HCT116 (cell line): ENCODE measurements at regions not wholly inside any gene's neighbourhood (a gene's known extent, or its start where the extent isn't known, plus 50 kb on each side); places are given as distances from the start of the nearest gene placed in this dataset.

Experiments
- ATAC-seq: fragments of 200-7000 bp; cut with Tn5 transposase; 2 replicates; pipeline ENCODE4 v1.9.1; 2020; ENCODE audit warnings: mild to moderate bottlenecking, moderate library complexity
- BruUV-seq: library from RNA; stranded (reverse); fragments of 400-500 nt; replicated peaks from 2 replicates; lab custom pipeline; 2021; lab: Mats Ljungman, UMichigan
- CTCF ChIA-PET: fragments of 300-600 bp; sonication (Branson Sonifier 250); formaldehyde crosslinking; loops from one replicate; lab custom pipeline; 2021; ENCODE audit warnings: antibody characterized with exemption; lab: Charles Lee
- POLR2A ChIA-PET: fragments of 300-600, 350-600 bp; sonication (Branson Sonifier 250); formaldehyde crosslinking; loops from one replicate; lab custom pipeline; 2021; ENCODE audit warnings: antibody characterized with exemption; lab: Charles Lee
- RAD21 ChIA-PET, 2 experiments: fragments of 300-600 bp; sonication (Branson Sonifier 250); formaldehyde crosslinking; loops; one replicate each; lab custom pipeline; 2023; ENCODE audit warnings: low total read pairs in 2 of 2; ENCODE audit not compliant: uncharacterized antibody in 2 of 2, unreplicated experiment in 2 of 2, low non-redundant PET in 1 of 2; lab: Charles Lee
- DNase-seq: peaks from one replicate; pipeline ENCODE4 v3.0.0-alpha.2; 2010; ENCODE audit warnings: low read depth, low spot score
- H2AFZ ChIP-seq: fragments of 200-600 bp; shearing (Covaris generic), sonication (generic); 2 replicates; pipeline ENCODE4 v1.6.1; 2017; ENCODE audit warnings: low read depth, mixed run types, mixed read lengths, antibody characterized with exemption, low read length; ENCODE audit not compliant: poor library complexity, severe bottlenecking
- H3K27ac ChIP-seq: 2 replicates; pipeline ENCODE4 v1.5.1; 2012; ENCODE audit warnings: low read depth, low read length
- H3K27me3 ChIP-seq: fragments of 200-600 bp; sonication (generic); 2 replicates; pipeline ENCODE4 v1.6.1; 2016; ENCODE audit warnings: mixed run types, low read length, mixed read lengths; ENCODE audit not compliant: insufficient read depth
- H3K36me3 ChIP-seq, 2 experiments: fragments of 200-500 bp in 1 of 2; fragments of 200-600 bp in 1 of 2; sonication (Bioruptor generic) in 1 of 2; sonication (generic) in 1 of 2; 2 replicates each; pipeline versions ENCODE4 v1.5.1 to v1.6.1; 2014 to 2016; ENCODE audit warnings: low read length in 2 of 2, inconsistent platforms in 1 of 2, mixed read lengths in 1 of 2, mixed run types in 1 of 2; ENCODE audit not compliant: insufficient read depth in 2 of 2, control insufficient read depth in 1 of 2
- H3K4me1 ChIP-seq, 2 experiments: fragments of 200-600 bp in 1 of 2; sonication (generic) in 1 of 2; 2 replicates each; pipeline versions ENCODE4 v1.5.1 to v1.6.1; 2012 to 2017; ENCODE audit warnings: low read length in 2 of 2, inconsistent platforms in 1 of 2, mild to moderate bottlenecking in 1 of 2, mixed read lengths in 1 of 2, mixed run types in 1 of 2, moderate library complexity in 1 of 2; ENCODE audit not compliant: insufficient read depth in 2 of 2, control insufficient read depth in 1 of 2
- H3K4me2 ChIP-seq: fragments of 200-600 bp; sonication (generic); 2 replicates; pipeline ENCODE4 v1.6.1; 2017; ENCODE audit warnings: mixed run types, low read length, mixed read lengths
- H3K4me3 ChIP-seq, 2 experiments: fragments of 200-600 bp in 1 of 2; sonication (generic) in 1 of 2; replicated peaks in 1 of 2; 2 replicates each; pipeline ENCODE4 v1.5.1; 2011 to 2016; ENCODE audit warnings: low read length in 2 of 2, control low read depth in 1 of 2, low read depth in 1 of 2, mild to moderate bottlenecking in 1 of 2, mixed read lengths in 1 of 2, mixed run types in 1 of 2
- H3K79me2 ChIP-seq: fragments of 200-600 bp; sonication (generic); 2 replicates; pipeline ENCODE4 v1.6.1; 2017; ENCODE audit warnings: mild to moderate bottlenecking, mixed run types, low read length, moderate library complexity, mixed read lengths; ENCODE audit not compliant: insufficient read depth
- H3K9ac ChIP-seq: fragments of 200-600 bp; sonication (generic); 2 replicates; pipeline ENCODE4 v1.6.1; 2016; ENCODE audit warnings: low read length, mixed read lengths
- H3K9me2 ChIP-seq: fragments of 200-600 bp; sonication (generic), shearing (Covaris generic); 2 replicates; pipeline ENCODE4 v1.6.1; 2017; ENCODE audit warnings: mixed run types, mild to moderate bottlenecking, moderate library complexity; ENCODE audit not compliant: insufficient read depth
- H3K9me3 ChIP-seq, 2 experiments: fragments of 200-500 bp in 1 of 2; fragments of 200-600 bp in 1 of 2; sonication (Bioruptor generic) in 1 of 2; sonication (generic) in 1 of 2; 2 replicates each; pipeline ENCODE4 v1.6.1; 2014 to 2017; ENCODE audit warnings: low read length in 2 of 2, mixed read lengths in 2 of 2, inconsistent platforms in 1 of 2, low read depth in 1 of 2, mild to moderate bottlenecking in 1 of 2, mixed run types in 1 of 2, moderate library complexity in 1 of 2; ENCODE audit not compliant: control insufficient read depth in 1 of 2, insufficient read depth in 1 of 2
- H4K20me1 ChIP-seq: fragments of 200-600 bp; sonication (generic), shearing (Covaris generic); 2 replicates; pipeline ENCODE4 v1.6.1; 2017; ENCODE audit warnings: mixed run types, mild to moderate bottlenecking, moderate library complexity; ENCODE audit not compliant: insufficient read depth
- CBX3 ChIP-seq: IDR thresholded peaks from 2 replicates; pipeline ENCODE4 v1.6.1; 2012; ENCODE audit warnings: low read depth
- EGR1 ChIP-seq: IDR thresholded peaks from 2 replicates; pipeline ENCODE4 v1.6.1; 2012; ENCODE audit warnings: low read depth
- EZH2 ChIP-seq: fragments of 200-600 bp; sonication (generic); IDR thresholded peaks from 2 replicates; pipeline ENCODE4 v1.6.1; 2017; ENCODE audit warnings: antibody characterized with exemption, mixed run types
- SIN3A ChIP-seq: IDR thresholded peaks from 2 replicates; pipeline ENCODE4 v1.6.1; 2012; ENCODE audit warnings: low read depth
- TCF7L2 ChIP-seq: IDR thresholded peaks from 2 replicates; pipeline ENCODE4 v1.7.0; 2011; ENCODE audit warnings: borderline replicate concordance, inconsistent platforms; ENCODE audit not compliant: insufficient read depth, insufficient read length; ENCODE audit errors: extremely low read depth
- ZNF274 ChIP-seq: fragments of 200-500 bp; sonication (Bioruptor generic); IDR thresholded peaks from 2 replicates; pipeline ENCODE4 v1.6.1; 2014; ENCODE audit warnings: mild to moderate bottlenecking, low read depth, low read length, inconsistent platforms
- intact Hi-C: fragments of 100-400 bp; cut with micrococcal nuclease; formaldehyde crosslinking; loops from 2 replicates; pipeline ENCODE4 v1.10.0; 2022
- TF ChIP-seq, protein P1 (sequence below): IDR thresholded peaks from 2 replicates; pipeline ENCODE4 v1.6.1; 2012
- TF ChIP-seq, protein P2 (sequence below): IDR thresholded peaks from 2 replicates; pipeline ENCODE4 v1.6.1; 2012; ENCODE audit warnings: low read depth

DNA sequence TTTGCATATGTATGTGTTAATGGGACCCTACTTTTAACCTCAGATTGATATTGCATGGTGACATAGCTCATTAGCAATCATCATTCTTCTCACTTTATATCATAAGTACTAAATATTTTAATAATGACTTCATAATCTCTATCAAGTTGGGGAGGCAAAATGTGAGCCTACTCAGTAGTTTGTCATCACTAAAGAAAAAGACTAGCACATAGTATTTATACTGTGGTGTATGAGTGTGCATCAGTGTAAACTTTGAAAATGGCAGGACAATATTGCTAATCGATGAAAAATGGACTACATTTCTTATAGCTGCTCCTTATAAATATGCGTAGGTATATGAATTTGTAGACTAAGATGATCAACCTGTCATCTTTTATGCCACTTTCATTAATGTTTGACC lies 624.5 kb upstream of the ROBO2 start:
- Histone ChIP-seq H3K9me2 (no peaks in the 10 kb centered on the region), H3K79me2 (no peaks in the 10 kb centered on the region), H3K36me3 (no peaks in the 10 kb centered on the region), H3K4me2 (no peak overlapping the region), H3K4me1 (no peaks in the 10 kb centered on the region), H3K9ac (no peak overlapping the region), H3K4me3 (no peak overlapping the region), H3K27me3 (no peaks in the 10 kb centered on the region), H3K9me3 (peaks cover 6 to 20% of the 10 kb centered on the region in 2 experiments; a peak in 2 of 4 replicates), H2AFZ (no peak overlapping the region), H4K20me1 (no peaks in the 10 kb centered on the region), H3K27ac (no peak overlapping the region)
- no TSS peak for BruUV-seq
- ChIA-PET RAD21 (no interaction called here), CTCF (no interaction called here), POLR2A (no interaction called here)
- TF ChIP-seq, protein P1, sequence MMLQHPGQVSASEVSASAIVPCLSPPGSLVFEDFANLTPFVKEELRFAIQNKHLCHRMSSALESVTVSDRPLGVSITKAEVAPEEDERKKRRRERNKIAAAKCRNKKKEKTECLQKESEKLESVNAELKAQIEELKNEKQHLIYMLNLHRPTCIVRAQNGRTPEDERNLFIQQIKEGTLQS: no peak
- TF ChIP-seq SIN3A (no peak), EGR1 (no peak), CBX3 (no peak)
- intact Hi-C loops: no loop called here
- ATAC-seq (no peak), DNase-seq (no peak)

DNA sequence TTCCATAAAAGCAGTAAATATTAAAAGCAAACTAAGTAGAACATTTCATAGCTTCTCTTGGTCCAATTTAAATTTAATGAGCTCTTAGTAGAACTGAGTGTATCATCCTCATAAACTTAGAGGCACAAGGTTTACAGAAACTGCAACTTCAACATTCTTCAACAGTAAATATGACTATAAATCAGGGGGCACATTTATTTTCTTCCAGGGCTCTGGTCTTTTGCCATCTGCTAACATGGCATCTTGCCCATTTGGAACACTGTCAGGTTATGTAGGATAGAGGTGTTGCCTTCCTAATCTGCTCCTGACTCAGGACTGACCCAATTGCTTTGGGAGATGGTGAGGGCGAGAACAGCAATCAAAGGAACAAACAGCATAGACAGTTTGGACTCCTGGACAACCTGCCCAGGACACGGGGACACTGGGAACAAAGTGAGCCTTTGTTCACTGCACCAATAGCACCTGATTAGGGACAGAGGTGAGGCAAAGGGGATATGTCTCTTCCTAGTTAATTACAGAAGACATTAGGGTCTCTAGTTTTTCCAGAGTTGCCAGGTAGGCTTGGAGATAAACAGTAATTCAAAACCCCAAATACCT lies 610.2 kb upstream of the ROBO2 start:
- no peaks in the 10 kb centered on the region for H3K36me3 ChIP-seq
- POLR2A ChIA-PET: no interaction called here
- H3K27ac ChIP-seq: no peak overlapping the region
- RAD21 ChIA-PET: no interaction called here
- no peaks in the 10 kb centered on the region for H3K9me2 ChIP-seq
- H3K79me2 ChIP-seq: no peaks in the 10 kb centered on the region
- H3K4me1 ChIP-seq: no peaks in the 10 kb centered on the region
- H3K9ac ChIP-seq: no peak overlapping the region
- CTCF ChIA-PET: no interaction called here
- no peak overlapping the region for H3K4me2 ChIP-seq
- no peaks in the 10 kb centered on the region for H4K20me1 ChIP-seq
- no TSS peak for BruUV-seq
- no peak for DNase-seq
- H3K4me3 ChIP-seq: no peak overlapping the region
- no peaks in the 10 kb centered on the region for H3K27me3 ChIP-seq
- no peak overlapping the region for H2AFZ ChIP-seq
- TF ChIP-seq ZNF274: no peak
- TF ChIP-seq, protein P1: no peak
- TF ChIP-seq TCF7L2: no peak
- TF ChIP-seq, protein P2, sequence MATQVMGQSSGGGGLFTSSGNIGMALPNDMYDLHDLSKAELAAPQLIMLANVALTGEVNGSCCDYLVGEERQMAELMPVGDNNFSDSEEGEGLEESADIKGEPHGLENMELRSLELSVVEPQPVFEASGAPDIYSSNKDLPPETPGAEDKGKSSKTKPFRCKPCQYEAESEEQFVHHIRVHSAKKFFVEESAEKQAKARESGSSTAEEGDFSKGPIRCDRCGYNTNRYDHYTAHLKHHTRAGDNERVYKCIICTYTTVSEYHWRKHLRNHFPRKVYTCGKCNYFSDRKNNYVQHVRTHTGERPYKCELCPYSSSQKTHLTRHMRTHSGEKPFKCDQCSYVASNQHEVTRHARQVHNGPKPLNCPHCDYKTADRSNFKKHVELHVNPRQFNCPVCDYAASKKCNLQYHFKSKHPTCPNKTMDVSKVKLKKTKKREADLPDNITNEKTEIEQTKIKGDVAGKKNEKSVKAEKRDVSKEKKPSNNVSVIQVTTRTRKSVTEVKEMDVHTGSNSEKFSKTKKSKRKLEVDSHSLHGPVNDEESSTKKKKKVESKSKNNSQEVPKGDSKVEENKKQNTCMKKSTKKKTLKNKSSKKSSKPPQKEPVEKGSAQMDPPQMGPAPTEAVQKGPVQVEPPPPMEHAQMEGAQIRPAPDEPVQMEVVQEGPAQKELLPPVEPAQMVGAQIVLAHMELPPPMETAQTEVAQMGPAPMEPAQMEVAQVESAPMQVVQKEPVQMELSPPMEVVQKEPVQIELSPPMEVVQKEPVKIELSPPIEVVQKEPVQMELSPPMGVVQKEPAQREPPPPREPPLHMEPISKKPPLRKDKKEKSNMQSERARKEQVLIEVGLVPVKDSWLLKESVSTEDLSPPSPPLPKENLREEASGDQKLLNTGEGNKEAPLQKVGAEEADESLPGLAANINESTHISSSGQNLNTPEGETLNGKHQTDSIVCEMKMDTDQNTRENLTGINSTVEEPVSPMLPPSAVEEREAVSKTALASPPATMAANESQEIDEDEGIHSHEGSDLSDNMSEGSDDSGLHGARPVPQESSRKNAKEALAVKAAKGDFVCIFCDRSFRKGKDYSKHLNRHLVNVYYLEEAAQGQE: no peak
- TF ChIP-seq EZH2: no peak
- TF ChIP-seq EGR1: no peak
- ATAC-seq: no peak
- intact Hi-C loops: no loop called here
- peaks cover 10 to 12% of the 10 kb centered on the region in 2 experiments; a peak in 2 of 4 replicates for H3K9me3 ChIP-seq
